ENCODE measurements at regions not wholly inside any gene's neighbourhood (a gene's known extent, or its start where the extent isn't known, plus 50 kb on each side); places are given as distances from the start of the nearest gene placed in this dataset.

GRCh38 chr6:23145781-23146180 lies 576.4 kb downstream of the HDGFL1 start:
- H3K4me3 Mint-ChIP-seq (ENCODE audit: unreplicated experiment): no peak overlapping the region
- no peak for TF ChIP-seq CTCF (IDR thresholded peaks at IDR 0.05)
- no peak overlapping the region for H3K27ac Mint-ChIP-seq (ENCODE audit: unreplicated experiment)
- no peak for DNase-seq (ENCODE audit: extremely low spot score, unreplicated experiment)
- H3K9me3 Mint-ChIP-seq (ENCODE audit: unreplicated experiment): no peaks in the 10 kb centered on the region
- H3K27me3 Mint-ChIP-seq (ENCODE audit: unreplicated experiment): no peaks in the 10 kb centered on the region
- peaks cover 5% of the 10 kb centered on the region for H3K4me1 Mint-ChIP-seq (ENCODE audit: unreplicated experiment)
- H3K36me3 Mint-ChIP-seq (ENCODE audit: unreplicated experiment): no peaks in the 10 kb centered on the region

GRCh38 chr6:23154159-23154558 lies 584.8 kb downstream of the HDGFL1 start:
- Mint-ChIP-seq H3K4me3 (ENCODE audit: unreplicated experiment) (no peak overlapping the region), H3K27ac (ENCODE audit: unreplicated experiment) (no peak overlapping the region), H3K9me3 (ENCODE audit: unreplicated experiment) (peaks cover 10% of the 10 kb centered on the region), H3K27me3 (ENCODE audit: unreplicated experiment) (no peaks in the 10 kb centered on the region), H3K36me3 (ENCODE audit: unreplicated experiment) (no peaks in the 10 kb centered on the region), H3K4me1 (ENCODE audit: unreplicated experiment) (no peaks in the 10 kb centered on the region)
- no peak for DNase-seq (ENCODE audit: extremely low spot score, unreplicated experiment)
- TF ChIP-seq CTCF (IDR thresholded peaks at IDR 0.05): no peak

GRCh38 chr6:23170049-23170448 lies 600.7 kb downstream of the HDGFL1 start:
- Mint-ChIP-seq H3K4me3 (ENCODE audit: unreplicated experiment) (no peak overlapping the region), H3K9me3 (ENCODE audit: unreplicated experiment) (peaks cover 20% of the 10 kb centered on the region), H3K27ac (ENCODE audit: unreplicated experiment) (no peak overlapping the region), H3K4me1 (ENCODE audit: unreplicated experiment) (peaks cover 20% of the 10 kb centered on the region), H3K27me3 (ENCODE audit: unreplicated experiment) (no peaks in the 10 kb centered on the region), H3K36me3 (ENCODE audit: unreplicated experiment) (peaks cover 4% of the 10 kb centered on the region)
- TF ChIP-seq CTCF (IDR thresholded peaks at IDR 0.05): no peak
- DNase-seq (ENCODE audit: extremely low spot score, unreplicated experiment): no peak

- DNase-seq (ENCODE audit: extremely low spot score, unreplicated experiment): no peak
- Mint-ChIP-seq H3K4me1 (ENCODE audit: unreplicated experiment) (peaks cover 33% of the 10 kb centered on the region), H3K9me3 (ENCODE audit: unreplicated experiment) (peaks cover 8% of the 10 kb centered on the region), H3K4me3 (ENCODE audit: unreplicated experiment) (no peak overlapping the region), H3K36me3 (ENCODE audit: unreplicated experiment) (peaks cover 4% of the 10 kb centered on the region), H3K27me3 (ENCODE audit: unreplicated experiment) (no peaks in the 10 kb centered on the region), H3K27ac (ENCODE audit: unreplicated experiment) (peak overlapping the region; percentile 65)
- TF ChIP-seq CTCF (IDR thresholded peaks at IDR 0.05): no peak
Observed at GRCh38 chr6:23173234-23173633, 603.9 kb downstream of the HDGFL1 start.

GRCh38 chr6:23174781-23175361 lies 605.5 kb downstream of the HDGFL1 start:
- Mint-ChIP-seq H3K27ac (ENCODE audit: unreplicated experiment) (peak overlapping the region; percentile 89), H3K36me3 (ENCODE audit: unreplicated experiment) (peaks cover 4% of the 10 kb centered on the region), H3K27me3 (ENCODE audit: unreplicated experiment) (no peaks in the 10 kb centered on the region), H3K4me3 (ENCODE audit: unreplicated experiment) (peak overlapping the region; percentile 35), H3K4me1 (ENCODE audit: unreplicated experiment) (peaks cover 33% of the 10 kb centered on the region), H3K9me3 (ENCODE audit: unreplicated experiment) (peaks cover 8% of the 10 kb centered on the region)
- TF ChIP-seq CTCF (IDR thresholded peaks at IDR 0.05): no peak
- DNase-seq (ENCODE audit: extremely low spot score, unreplicated experiment): no peak

All from osteocyte (in vitro differentiated cells).